Kidney (tissue), 13 donors: ENCODE measurements at regions not wholly inside any gene's neighbourhood (a gene's known extent, or its start where the extent isn't known, plus 50 kb on each side); places are given as distances from the start of the nearest gene placed in this dataset.

Experiments
- DNase-seq, 5 donors: peaks; one replicate each; pipeline ENCODE4 v3.0.0-alpha.2; 2013 to 2020
- FAIRE-seq: peaks from 2 replicates; lab custom pipeline; 2012; peaks lifted over from hg19 to GRCh38; lab: Jason Lieb, UNC
- H3K27ac ChIP-seq, 2 donors: one replicate each; pipeline ENCODE4 v1.7.0; 2013; ENCODE audit warnings: low read depth in 2 of 2, low read length in 2 of 2, inconsistent platforms in 1 of 2
- H3K27me3 ChIP-seq: one replicate; pipeline ENCODE4 v1.7.1; 2013; ENCODE audit warnings: low read length, inconsistent platforms; ENCODE audit not compliant: control insufficient read depth, insufficient read depth
- H3K36me3 ChIP-seq, 3 donors: one replicate each; pipeline versions ENCODE4 v1.7.0 to v1.7.1; 2013; ENCODE audit warnings: low read length in 3 of 3, control low read depth in 1 of 3, inconsistent platforms in 1 of 3; ENCODE audit not compliant: insufficient read depth in 3 of 3, control insufficient read depth in 2 of 3
- H3K4me1 ChIP-seq, 3 donors: one replicate each; pipeline versions ENCODE4 v1.7.0 to v1.7.1; 2013; ENCODE audit warnings: low read length in 3 of 3, inconsistent platforms in 1 of 3, low read depth in 1 of 3; ENCODE audit not compliant: control insufficient read depth in 2 of 3, insufficient read depth in 2 of 3
- H3K4me3 ChIP-seq, 3 donors: one replicate each; pipeline versions ENCODE4 v1.7.0 to v1.8.1; 2013; ENCODE audit warnings: low read length in 3 of 3, control low read depth in 1 of 3, inconsistent platforms in 1 of 3
- H3K9ac ChIP-seq, 3 donors: one replicate each; pipeline versions ENCODE4 v1.7.0 to v1.7.1; 2013; ENCODE audit warnings: low read length in 3 of 3, control low read depth in 1 of 3, inconsistent platforms in 1 of 3
- H3K9me3 ChIP-seq, 3 donors: one replicate each; pipeline versions ENCODE4 v1.7.0 to v1.7.1; 2013; ENCODE audit warnings: low read length in 3 of 3, control low read depth in 1 of 3, inconsistent platforms in 1 of 3; ENCODE audit not compliant: control insufficient read depth in 2 of 3, insufficient read depth in 1 of 3
- intact Hi-C: fragments of 100-400 bp; cut with DNase I; formaldehyde crosslinking; loops from one replicate; pipeline ENCODE4 v1.11.1; 2022
- TF ChIP-seq, protein P1 (sequence below): IDR thresholded peaks from 3 replicates; pipeline ENCODE4 v1.5.1; 2012; ENCODE audit warnings: mild to moderate bottlenecking, moderate library complexity, borderline replicate concordance; ENCODE audit not compliant: insufficient read depth; ENCODE audit errors: extremely low read depth
- donor health status: control.
- donor health status: control.
- donor health status: control.
- donor health status: control.
- donor health status: control.
- donor health status: DM: yes; HTN: yes; CAD: no.
- donor health status: Normal renal cell carcinoma (clear cell type).

GRCh38 chr11:19539861-19540260, 172.8 kb upstream of the NAV2 start:
- no peaks in the 10 kb centered on the region for H3K27me3 ChIP-seq
- H3K36me3 ChIP-seq: no peaks in the 10 kb centered on the region
- no peak for DNase-seq
- H3K27ac ChIP-seq: no peak overlapping the region
- no peaks in the 10 kb centered on the region for H3K9me3 ChIP-seq
- no peak for FAIRE-seq
- intact Hi-C loops: no loop called here
- no peak overlapping the region for H3K4me3 ChIP-seq
- H3K9ac ChIP-seq: no peak overlapping the region
- TF ChIP-seq, protein P1, sequence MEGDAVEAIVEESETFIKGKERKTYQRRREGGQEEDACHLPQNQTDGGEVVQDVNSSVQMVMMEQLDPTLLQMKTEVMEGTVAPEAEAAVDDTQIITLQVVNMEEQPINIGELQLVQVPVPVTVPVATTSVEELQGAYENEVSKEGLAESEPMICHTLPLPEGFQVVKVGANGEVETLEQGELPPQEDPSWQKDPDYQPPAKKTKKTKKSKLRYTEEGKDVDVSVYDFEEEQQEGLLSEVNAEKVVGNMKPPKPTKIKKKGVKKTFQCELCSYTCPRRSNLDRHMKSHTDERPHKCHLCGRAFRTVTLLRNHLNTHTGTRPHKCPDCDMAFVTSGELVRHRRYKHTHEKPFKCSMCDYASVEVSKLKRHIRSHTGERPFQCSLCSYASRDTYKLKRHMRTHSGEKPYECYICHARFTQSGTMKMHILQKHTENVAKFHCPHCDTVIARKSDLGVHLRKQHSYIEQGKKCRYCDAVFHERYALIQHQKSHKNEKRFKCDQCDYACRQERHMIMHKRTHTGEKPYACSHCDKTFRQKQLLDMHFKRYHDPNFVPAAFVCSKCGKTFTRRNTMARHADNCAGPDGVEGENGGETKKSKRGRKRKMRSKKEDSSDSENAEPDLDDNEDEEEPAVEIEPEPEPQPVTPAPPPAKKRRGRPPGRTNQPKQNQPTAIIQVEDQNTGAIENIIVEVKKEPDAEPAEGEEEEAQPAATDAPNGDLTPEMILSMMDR: no peak
- H3K4me1 ChIP-seq: no peaks in the 10 kb centered on the region

- no peaks in the 10 kb centered on the region for H3K9me3 ChIP-seq
- no peaks in the 10 kb centered on the region for H3K27me3 ChIP-seq
- DNase-seq (no peak), FAIRE-seq (no peak)
- intact Hi-C loops: no loop called here
- H3K36me3 ChIP-seq: no peaks in the 10 kb centered on the region
- no peak overlapping the region for H3K27ac ChIP-seq
- TF ChIP-seq, protein P1: no peak
- no peaks in the 10 kb centered on the region for H3K4me1 ChIP-seq
- H3K4me3 ChIP-seq: no peak overlapping the region
- H3K9ac ChIP-seq: no peak overlapping the region
Measured at GRCh38 chr11:19537803-19538453, 174.7 kb upstream of the NAV2 start.

DNA sequence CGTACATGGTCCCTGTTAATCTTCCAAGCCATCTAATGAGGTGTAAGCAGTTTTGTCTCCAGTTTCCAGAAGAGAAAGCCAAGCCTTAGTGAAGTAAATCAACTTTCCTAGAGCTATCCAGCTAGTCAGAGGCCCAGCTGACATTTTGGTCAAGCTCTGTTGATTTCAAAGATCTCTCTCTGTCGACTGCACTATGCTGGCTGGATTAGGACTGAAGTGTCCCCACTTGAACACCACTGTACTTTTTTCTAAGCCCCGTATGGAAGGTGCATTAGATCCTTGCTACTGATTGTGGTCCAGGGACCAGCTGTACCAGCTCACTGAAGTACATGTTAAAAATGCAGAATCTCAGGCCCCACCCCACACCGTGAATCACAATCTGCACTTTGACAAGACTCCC, 176.5 kb upstream of the NAV2 start:
- no peak overlapping the region for H3K27ac ChIP-seq
- H3K9me3 ChIP-seq: no peaks in the 10 kb centered on the region
- no peak overlapping the region for H3K9ac ChIP-seq
- H3K36me3 ChIP-seq: no peaks in the 10 kb centered on the region
- FAIRE-seq: no peak
- no peaks in the 10 kb centered on the region for H3K4me1 ChIP-seq
- no peaks in the 10 kb centered on the region for H3K27me3 ChIP-seq
- intact Hi-C loops: no loop called here
- no peak overlapping the region for H3K4me3 ChIP-seq
- no peak for DNase-seq
- TF ChIP-seq, protein P1: no peak

DNA sequence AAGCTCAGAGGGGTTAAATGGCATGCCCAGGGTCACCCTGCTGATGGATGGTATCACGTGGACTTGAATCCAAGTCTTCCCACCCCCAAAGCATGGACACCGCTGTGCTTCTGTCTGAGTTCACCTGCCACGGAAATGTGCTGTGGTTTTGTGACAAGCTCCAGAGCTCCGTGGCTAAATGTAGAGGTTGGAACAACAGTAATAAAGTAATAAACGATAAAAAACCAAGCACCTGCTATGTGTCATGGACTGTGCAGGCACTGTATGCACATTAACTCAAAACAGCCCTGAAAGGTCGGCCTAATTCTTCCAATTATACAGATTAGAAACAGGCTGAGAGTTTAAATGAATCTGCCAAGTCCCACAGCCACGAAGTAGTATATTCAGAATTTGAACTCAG, 182.1 kb upstream of the NAV2 start:
- Histone ChIP-seq H3K9me3 (no peaks in the 10 kb centered on the region), H3K27ac (no peak overlapping the region), H3K27me3 (no peaks in the 10 kb centered on the region), H3K4me1 (no peaks in the 10 kb centered on the region), H3K36me3 (no peaks in the 10 kb centered on the region), H3K4me3 (no peak overlapping the region), H3K9ac (no peak overlapping the region)
- DNase-seq (no peak), FAIRE-seq (no peak)
- intact Hi-C loops: no loop called here
- TF ChIP-seq, protein P1: no peak
